IMR-90 (cell line): ENCODE measurements at regions not wholly inside any gene's neighbourhood (a gene's known extent, or its start where the extent isn't known, plus 50 kb on each side); places are given as distances from the start of the nearest gene placed in this dataset.

Source experiments
- ATAC-seq: fragments of 200-7000 bp; cut with Tn5 transposase; 2 replicates; pipeline ENCODE4 v1.9.1; 2020; ENCODE audit warnings: low read depth, mild to moderate bottlenecking, moderate library complexity
- BruUV-seq: library from RNA; stranded (reverse); fragments of 400-500 nt; replicated peaks from 2 replicates; lab custom pipeline; 2021; lab: Mats Ljungman, UMichigan
- CTCF ChIA-PET: fragments of 300-600 bp; formaldehyde crosslinking; extraction: SDS; loops from one replicate; lab custom pipeline; 2021; ENCODE audit warnings: antibody characterized with exemption; lab: Yijun Ruan, JAX
- POLR2A ChIA-PET: fragments of 300-600 bp; sonication (Branson Sonifier 250); formaldehyde crosslinking; loops from one replicate; lab custom pipeline; 2022; ENCODE audit warnings: antibody characterized with exemption; ENCODE audit not compliant: unreplicated experiment; lab: Charles Lee
- DNase-seq: peaks from one replicate; pipeline ENCODE4 v3.0.0; 2013
- H2AFZ ChIP-seq: replicated peaks from 2 replicates; pipeline ENCODE3; 2013; ENCODE audit warnings: low read length, mild to moderate bottlenecking; ENCODE audit not compliant: poor library complexity
- H2AK5ac ChIP-seq: 2 replicates; pipeline ENCODE4 v1.6.1; 2013; ENCODE audit warnings: low read depth, low read length, inconsistent platforms
- H2AK9ac ChIP-seq: replicated peaks from 2 replicates; pipeline ENCODE3; 2013; ENCODE audit warnings: mild to moderate bottlenecking, low read depth, low read length, moderate library complexity; ENCODE audit not compliant: poor library complexity
- H2BK120ac ChIP-seq: 2 replicates; pipeline ENCODE4 v1.6.1; 2013; ENCODE audit warnings: low read depth, low read length, inconsistent platforms
- H2BK15ac ChIP-seq: 3 replicates; pipeline ENCODE4 v1.6.1; 2013; ENCODE audit warnings: low read depth, low read length, inconsistent platforms
- H2BK20ac ChIP-seq: 2 replicates; pipeline ENCODE4 v1.6.1; 2013; ENCODE audit warnings: low read depth, mild to moderate bottlenecking, inconsistent platforms, low read length, moderate library complexity
- H2BK5ac ChIP-seq: 2 replicates; pipeline ENCODE4 v1.6.1; 2013; ENCODE audit warnings: mild to moderate bottlenecking, low read depth, low read length, inconsistent platforms; ENCODE audit not compliant: poor library complexity, severe bottlenecking
- H3K14ac ChIP-seq: replicated peaks from 2 replicates; pipeline ENCODE4 v1.6.1; 2013; ENCODE audit warnings: low read depth, low read length, inconsistent platforms
- H3K18ac ChIP-seq: 2 replicates; pipeline ENCODE4 v1.6.1; 2013; ENCODE audit warnings: low read depth, low read length, control low read depth
- H3K23ac ChIP-seq: 2 replicates; pipeline ENCODE4 v1.6.1; 2013; ENCODE audit warnings: low read depth, low read length, inconsistent platforms
- H3K27ac ChIP-seq: 2 replicates; pipeline ENCODE4 v1.5.1; 2013; ENCODE audit warnings: mild to moderate bottlenecking, control low read depth, low read length; ENCODE audit not compliant: insufficient read depth
- H3K27me3 ChIP-seq: 2 replicates; pipeline ENCODE4 v1.6.1; 2013; ENCODE audit warnings: low read length; ENCODE audit not compliant: control insufficient read depth, insufficient read depth
- H3K36me3 ChIP-seq: 2 replicates; pipeline ENCODE4 v1.6.1; 2013; ENCODE audit warnings: low read length, mixed read lengths; ENCODE audit not compliant: control insufficient read depth, insufficient read depth
- H3K4ac ChIP-seq: 2 replicates; pipeline ENCODE4 v1.6.1; 2013; ENCODE audit warnings: low read depth, low read length, inconsistent platforms
- H3K4me1 ChIP-seq: 2 replicates; pipeline ENCODE4 v1.6.1; 2013; ENCODE audit warnings: low read length, mixed read lengths; ENCODE audit not compliant: control insufficient read depth, insufficient read depth
- H3K4me2 ChIP-seq: 2 replicates; pipeline ENCODE4 v1.6.1; 2013; ENCODE audit warnings: low read depth, mild to moderate bottlenecking, control low read depth, low read length, moderate library complexity
- H3K4me3 ChIP-seq: 2 replicates; pipeline ENCODE4 v1.5.1; 2013; ENCODE audit warnings: low read depth, mild to moderate bottlenecking, control low read depth, low read length, moderate library complexity; ENCODE audit not compliant: insufficient read depth
- H3K56ac ChIP-seq: 2 replicates; pipeline ENCODE4 v1.6.1; 2013; ENCODE audit warnings: low read length, inconsistent platforms; ENCODE audit not compliant: insufficient read depth; ENCODE audit errors: extremely low read depth
- H3K79me1 ChIP-seq, 2 experiments: 2 replicates each; pipeline ENCODE4 v1.6.1; 2013; ENCODE audit warnings: low read length in 2 of 2, inconsistent platforms in 1 of 2, low read depth in 1 of 2
- H3K9ac ChIP-seq: 2 replicates; pipeline ENCODE4 v1.6.1; 2013; ENCODE audit warnings: low read depth, low read length, control low read depth
- H3K9me1 ChIP-seq: 2 replicates; pipeline ENCODE4 v1.6.1; 2013; ENCODE audit warnings: low read length, inconsistent platforms; ENCODE audit not compliant: insufficient read depth
- H3K9me3 ChIP-seq: 2 replicates; pipeline ENCODE4 v1.6.1; 2013; ENCODE audit warnings: low read length; ENCODE audit not compliant: control insufficient read depth, insufficient read depth
- H4K20me1 ChIP-seq: 2 replicates; pipeline ENCODE4 v1.6.1; 2013; ENCODE audit warnings: low read length, inconsistent platforms; ENCODE audit not compliant: insufficient read depth
- H4K5ac ChIP-seq: 2 replicates; pipeline ENCODE4 v1.6.1; 2013; ENCODE audit warnings: mild to moderate bottlenecking, low read depth, low read length, control low read depth
- H4K8ac ChIP-seq, 2 experiments: 2 replicates each; pipeline ENCODE4 v1.6.1; 2013; ENCODE audit warnings: low read depth in 2 of 2, low read length in 2 of 2, control low read depth in 1 of 2, inconsistent platforms in 1 of 2
- H4K91ac ChIP-seq: 2 replicates; pipeline ENCODE4 v1.6.1; 2013; ENCODE audit warnings: low read depth, low read length, inconsistent platforms; ENCODE audit not compliant: insufficient read depth
- CEBPB ChIP-seq: IDR thresholded peaks from 2 replicates; pipeline ENCODE4 v1.6.1; 2012; ENCODE audit warnings: low read depth, low read length, improper control_type of control experiment
- CHD1 ChIP-seq: IDR thresholded peaks from 2 replicates; pipeline ENCODE4 v1.6.1; 2012; ENCODE audit warnings: low read depth, low read length, improper control_type of control experiment
- RFX5 ChIP-seq: IDR thresholded peaks from 2 replicates; pipeline ENCODE4 v1.8.0; 2012; ENCODE audit warnings: low read depth, mild to moderate bottlenecking, low read length, moderate library complexity
- SMC3 ChIP-seq: fragments of 150-350 bp; IDR thresholded peaks from 2 replicates; pipeline ENCODE4 v1.6.1; 2016; ENCODE audit warnings: low read depth, mild to moderate bottlenecking, antibody characterized with exemption, low read length, moderate library complexity
- USF2 ChIP-seq: fragments of 150-350 bp; IDR thresholded peaks from 2 replicates; pipeline ENCODE4 v1.6.1; 2017; ENCODE audit warnings: mild to moderate bottlenecking, antibody characterized with exemption, low read length, low read depth
- WGBS, 2 experiments: methylation state at CpG; one replicate each; pipeline versions ENCODE4 v1.1.5 to v1.1.7; 2013; ENCODE audit warnings: missing lambda C conversion rate in 2 of 2; ENCODE audit not compliant: insufficient read length in 1 of 2; ENCODE audit errors: extremely low coverage in 2 of 2; 5-methylcytosine and 5-hydroxymethylcytosine counted together
- dilution Hi-C: fragments of 300-500 bp; cut with HindIII; formaldehyde crosslinking; loops from one replicate; pipeline ENCODE4 v1.14.3; 2018; ENCODE audit warnings: low sequenced_read_pairs; ENCODE audit not compliant: unreplicated experiment
- in situ Hi-C: fragments of 300-500 bp; cut with MboI; formaldehyde crosslinking; loops from 3 replicates; pipeline ENCODE4 v1.14.3; 2019; ENCODE audit warnings: low sequenced_read_pairs, inconsistent platforms, mixed read lengths
- intact Hi-C: fragments of 100-400 bp; cut with micrococcal nuclease; formaldehyde crosslinking; loops from 2 replicates; pipeline ENCODE4 v1.10.0; 2022

DNA sequence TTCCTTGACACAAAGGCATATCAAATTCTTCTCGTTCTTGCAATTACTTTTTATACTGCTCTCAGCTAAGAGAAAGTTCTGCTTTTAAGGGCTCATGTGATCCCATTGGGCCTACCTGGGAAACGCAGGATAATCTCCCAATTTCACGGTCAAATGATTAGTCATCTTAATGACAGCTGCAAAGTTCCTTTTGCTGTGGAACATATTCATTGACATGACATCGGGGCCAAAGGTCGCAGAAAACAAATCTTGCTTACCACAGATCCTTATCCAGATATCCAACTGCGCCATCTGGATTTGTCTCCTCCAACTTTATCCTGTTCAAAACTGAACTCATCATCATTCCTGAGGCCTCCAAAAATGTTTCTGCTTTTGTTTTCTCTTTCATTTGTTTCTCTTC lies 1085.6 kb upstream of the WWC1 start:
- H3K27ac ChIP-seq: no peak overlapping the region
- TF ChIP-seq CHD1 (no peak), USF2 (no peak), SMC3 (no peak), RFX5 (no peak), CEBPB (no peak)
- no peak overlapping the region for H3K9ac ChIP-seq
- H2BK20ac ChIP-seq: no peak overlapping the region
- in situ Hi-C loops: no loop called here
- no peaks in the 10 kb centered on the region for H3K4me1 ChIP-seq
- H4K20me1 ChIP-seq: no peaks in the 10 kb centered on the region
- H3K36me3 ChIP-seq: no peaks in the 10 kb centered on the region
- H4K91ac ChIP-seq: no peak overlapping the region
- no peaks in the 10 kb centered on the region; the same call in 1 of the 2 replicates for H3K9me3 ChIP-seq
- H3K56ac ChIP-seq: no peak overlapping the region
- no peak overlapping the region for H3K14ac ChIP-seq
- H3K4ac ChIP-seq: no peak overlapping the region
- H3K18ac ChIP-seq: no peak overlapping the region
- H3K4me3 ChIP-seq: no peak overlapping the region
- H2AK9ac ChIP-seq: no peak overlapping the region
- intact Hi-C loops: no loop called here
- H3K23ac ChIP-seq: no peak overlapping the region
- H4K8ac ChIP-seq: no peak overlapping the region
- 86% methylated on average over 4 of the region's 6 CpGs; no CpG with 5 or more reads in 1 of the 2 experiments for WGBS, 2 experiments
- no peak overlapping the region for H4K5ac ChIP-seq
- DNase-seq: no peak
- H3K27me3 ChIP-seq: no peaks in the 10 kb centered on the region
- ChIA-PET CTCF (interaction anchor here (0.5 kb wide), 1 partner anchor 34 kb away, joined by 4 read pairs; no protein-coding TSS in a partner anchor), POLR2A (no interaction called here)
- H2BK120ac ChIP-seq: no peak overlapping the region
- no peaks in the 10 kb centered on the region for H3K79me1 ChIP-seq
- no peak overlapping the region for H2BK5ac ChIP-seq
- H3K9me1 ChIP-seq: no peaks in the 10 kb centered on the region
- H3K4me2 ChIP-seq: no peak overlapping the region
- H2AFZ ChIP-seq: no peak overlapping the region
- H2BK15ac ChIP-seq: no peak overlapping the region
- H2AK5ac ChIP-seq: no peak overlapping the region
- dilution Hi-C loops: no loop called here
- ATAC-seq: no peak
- BruUV-seq: no TSS peak
